Activated CD4-positive, alpha-beta T cell treated with anti-CD3 and anti-CD28 coated beads, Interleukin-10, Interleukin-2, amounts not matched to agents 100 ng/mL and 50 ng/mL, durations not matched to agents 16 hours and 8 hours (primary cell): ENCODE measurements at regions not wholly inside any gene's neighbourhood (a gene's known extent, or its start where the extent isn't known, plus 50 kb on each side); places are given as distances from the start of the nearest gene placed in this dataset.
"Not testable (repeated sequence)": the region's sequence is repeated elsewhere in the genome, so short reads cannot be mapped to it uniquely, and the experiment has no call there.

Experiments
- DNase-seq: peaks from one replicate; pipeline ENCODE4 v3.0.0-alpha.2; 2020

- no peak for DNase-seq
Observed at GRCh38 chrX:93868289-93868965, 194.4 kb downstream of the FAM133A start.

DNA sequence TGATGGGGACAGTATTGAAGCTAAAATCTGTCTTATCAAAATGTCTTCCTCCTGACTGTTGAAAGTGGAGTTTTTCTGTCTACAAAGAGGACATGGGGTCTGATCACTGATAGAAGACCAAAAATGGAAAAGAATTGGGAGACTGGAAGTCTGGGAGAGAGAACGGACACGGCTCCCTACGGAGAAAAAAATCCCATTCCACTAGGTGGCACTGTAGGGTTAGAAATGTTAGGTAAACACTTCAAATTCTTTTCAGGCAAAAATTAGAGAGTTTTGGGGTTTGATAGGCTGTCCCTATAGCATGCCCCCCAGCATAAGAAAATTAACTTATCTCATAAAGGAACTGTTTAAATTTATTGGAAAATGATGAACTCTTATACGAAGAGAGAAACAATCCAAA, 200.5 kb downstream of the FAM133A start:
- peak; percentile 26 for DNase-seq

DNA sequence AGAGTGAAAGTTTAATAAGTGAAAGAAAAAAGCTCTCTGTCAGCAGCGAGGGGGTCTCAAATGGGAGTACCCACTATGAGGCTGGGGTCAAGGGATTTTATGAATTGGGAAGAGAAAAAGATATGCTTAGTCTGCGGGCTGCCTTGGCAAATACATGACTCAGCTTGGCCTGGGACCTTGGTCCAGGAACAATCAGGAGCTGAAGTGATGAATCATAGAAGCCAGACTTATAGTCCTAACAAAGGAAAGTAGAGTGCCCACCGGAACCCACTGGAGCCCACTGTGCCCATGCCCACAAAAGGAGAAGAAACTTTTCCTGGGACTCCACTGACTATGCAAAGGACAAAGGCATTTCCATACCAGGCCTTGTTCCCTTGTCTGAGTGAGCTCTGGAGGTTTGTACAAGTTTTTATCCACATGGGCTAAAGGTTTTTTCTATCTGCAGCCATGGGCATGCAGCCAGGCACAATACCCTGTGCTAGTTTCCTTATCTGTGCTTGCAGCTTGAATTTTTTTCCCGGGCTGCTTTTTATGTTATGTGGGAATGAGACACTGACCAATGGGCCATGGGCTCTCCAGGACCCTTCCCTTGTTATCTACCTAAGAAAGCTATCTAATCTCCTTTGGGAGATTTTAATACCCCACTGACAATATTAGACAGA, 201.7 kb downstream of the FAM133A start:
- no peak for DNase-seq

DNA sequence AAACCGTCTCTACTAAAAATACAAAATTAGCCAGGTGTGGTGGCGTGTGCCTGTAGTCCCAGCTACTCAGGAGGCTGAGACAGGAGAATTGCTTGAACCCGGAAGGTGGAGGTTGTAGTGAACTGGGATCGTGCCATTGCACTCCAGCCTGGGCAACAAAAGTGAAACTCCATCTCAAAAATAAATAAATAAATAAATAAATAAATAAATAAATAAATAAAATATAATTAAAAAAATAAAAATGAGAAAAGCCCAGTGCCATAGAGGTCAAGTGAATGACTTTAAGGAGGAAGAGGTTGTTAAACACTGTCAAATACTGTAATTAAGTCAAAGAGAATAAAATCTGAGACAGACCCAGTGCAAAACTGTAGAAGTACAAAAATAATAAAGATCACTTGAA, 247.0 kb downstream of the FAM133A start:
- not testable (repeated sequence) for DNase-seq

DNA sequence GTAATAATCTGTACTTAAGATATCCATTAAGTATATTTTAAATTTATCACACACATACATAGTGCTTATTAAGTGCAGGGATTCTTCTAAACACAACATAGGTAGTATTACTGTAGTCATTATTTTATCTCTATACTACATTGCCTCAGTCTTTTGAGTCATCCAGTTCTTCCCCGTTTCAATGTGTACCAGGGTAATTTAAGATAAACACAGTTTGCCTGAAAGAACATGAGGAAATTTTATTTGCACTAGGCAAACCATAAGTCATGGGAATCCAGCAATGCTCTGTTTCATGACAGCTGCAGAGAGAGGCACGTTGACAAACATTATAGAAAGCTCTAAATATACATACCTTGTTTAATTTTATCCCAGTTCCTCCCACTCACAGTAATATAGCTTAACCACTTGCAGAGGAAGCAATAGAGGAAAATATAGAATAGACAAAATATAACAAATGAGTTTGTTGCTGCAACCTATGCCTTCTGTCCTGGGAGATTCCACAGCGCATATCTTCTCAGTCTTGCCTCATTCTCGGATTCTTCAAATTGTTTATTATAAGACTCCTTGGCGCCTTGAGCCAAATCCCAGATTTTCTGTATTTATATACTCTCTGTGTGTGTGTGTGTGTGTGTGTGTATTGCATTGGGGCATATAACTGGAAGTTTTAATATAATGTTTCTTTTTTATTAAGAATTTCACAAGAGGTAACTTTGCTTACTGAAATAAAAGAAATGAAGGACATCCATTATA, 258.6 kb downstream of the FAM133A start:
- DNase-seq: no peak

GRCh38 chrX:93977641-93978040, 303.6 kb downstream of the FAM133A start:
- DNase-seq: no peak

DNA sequence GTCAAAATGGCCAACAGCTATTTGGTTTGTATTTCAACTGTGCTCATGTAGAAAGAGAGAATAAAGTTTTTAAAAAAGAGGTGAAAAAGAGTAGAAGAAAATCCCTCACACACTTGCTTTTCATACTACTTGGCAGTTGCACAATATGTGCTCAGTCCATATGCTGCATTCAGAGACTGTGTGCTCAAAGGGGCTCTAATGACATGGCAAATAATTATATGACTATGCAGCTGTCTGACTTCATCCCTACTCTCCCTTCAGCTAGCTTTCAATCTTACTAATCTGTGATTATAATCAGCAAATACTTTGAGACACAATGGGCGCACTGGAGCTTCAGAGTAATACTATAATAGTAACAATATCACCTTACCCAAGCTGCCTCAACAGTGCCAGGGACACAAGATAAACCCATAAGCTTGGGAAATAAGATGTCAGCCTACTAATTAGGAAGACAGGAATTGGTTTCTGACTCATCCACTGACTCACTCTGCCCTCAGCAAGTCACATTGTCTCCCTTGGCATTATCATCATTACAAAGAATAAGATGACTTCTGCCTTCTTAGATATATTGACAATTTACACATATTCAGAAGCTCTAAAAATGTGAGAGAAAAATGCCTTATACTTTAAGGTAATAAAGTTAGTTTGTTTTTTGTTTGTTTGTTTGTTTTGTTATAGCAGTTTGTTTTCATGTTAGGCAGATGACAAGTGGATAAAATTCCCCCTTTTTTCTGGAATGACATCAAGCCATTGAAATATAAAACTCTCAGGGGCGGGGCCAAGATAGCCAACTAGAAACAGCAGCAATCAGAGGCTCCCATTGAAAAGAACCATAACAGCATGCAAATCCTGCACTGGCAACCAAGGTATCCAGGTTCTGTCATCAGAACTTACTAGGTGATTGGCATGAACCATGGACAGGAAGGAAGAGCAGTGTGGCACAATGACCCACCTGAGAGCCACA, 311.6 kb downstream of the FAM133A start:
- DNase-seq: peak; percentile 51
